Large intestine (tissue), 3 donors: ENCODE measurements at regions not wholly inside any gene's neighbourhood (a gene's known extent, or its start where the extent isn't known, plus 50 kb on each side); places are given as distances from the start of the nearest gene placed in this dataset.

Source experiments
- DNase-seq, 2 donors: peaks; one replicate each; pipeline versions ENCODE4 v3.0.0 to v3.0.0-alpha.2; 2013
- H3K27ac ChIP-seq: one replicate; pipeline ENCODE4 v1.5.1; 2013; ENCODE audit warnings: low read length
- H3K27me3 ChIP-seq: 2 replicates; pipeline ENCODE4 v1.6.1; 2013; ENCODE audit warnings: low read length; ENCODE audit not compliant: control insufficient read depth, insufficient read depth
- H3K36me3 ChIP-seq: 2 replicates; pipeline ENCODE4 v1.6.1; 2013; ENCODE audit warnings: low read length; ENCODE audit not compliant: control insufficient read depth, insufficient read depth
- H3K4me1 ChIP-seq: one replicate; pipeline ENCODE4 v1.6.1; 2013; ENCODE audit warnings: low read length; ENCODE audit not compliant: control insufficient read depth, insufficient read depth
- H3K4me3 ChIP-seq: one replicate; pipeline ENCODE4 v1.5.1; 2013; ENCODE audit warnings: low read length
- H3K9me3 ChIP-seq: one replicate; pipeline ENCODE4 v1.6.1; 2013; ENCODE audit warnings: mild to moderate bottlenecking, low read depth, low read length, moderate library complexity; ENCODE audit not compliant: control insufficient read depth
- WGBS: methylation state at CpG from one replicate; pipeline ENCODE4 v1.1.5; 2013; ENCODE audit warnings: low lambda C conversion rate; ENCODE audit not compliant: insufficient coverage; 5-methylcytosine and 5-hydroxymethylcytosine counted together

GRCh38 chr14:61213920-61214319 lies 67.2 kb downstream of the TMEM30B start:
- H3K9me3 ChIP-seq = no peaks in the 10 kb centered on the region
- WGBS = no CpG with 5 or more reads among the region's 4 CpGs
- H3K27me3 ChIP-seq = peaks cover 4% of the 10 kb centered on the region
- DNase-seq = no peak
- no peak overlapping the region for H3K4me3 ChIP-seq
- H3K27ac ChIP-seq = no peak overlapping the region
- H3K4me1 ChIP-seq = no peaks in the 10 kb centered on the region
- no peaks in the 10 kb centered on the region for H3K36me3 ChIP-seq

DNA sequence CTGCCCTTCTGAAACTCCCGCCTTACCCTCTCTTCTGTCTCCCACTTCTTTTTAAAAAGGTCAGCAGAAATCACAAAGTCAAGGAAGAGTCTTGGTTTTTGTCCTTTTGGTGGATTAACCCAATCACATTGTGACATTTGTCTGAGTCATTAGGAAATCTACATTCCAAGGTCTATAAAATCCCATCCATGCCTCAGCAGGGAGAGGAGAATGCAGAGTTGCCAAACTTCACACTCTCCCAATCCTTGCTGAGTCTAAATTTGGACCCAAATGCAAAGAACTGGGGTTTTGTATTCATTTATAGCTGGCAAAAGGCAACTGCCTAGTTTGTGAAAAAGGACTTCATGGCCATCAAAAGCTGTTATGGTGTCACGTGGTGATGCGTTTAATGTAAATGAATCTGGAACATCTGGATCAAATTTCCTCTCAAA lies 67.9 kb downstream of the TMEM30B start:
- H3K27ac ChIP-seq = no peak overlapping the region

GRCh38 chr14:61212546-61212945 lies 68.6 kb downstream of the TMEM30B start:
- Histone ChIP-seq H3K4me3 (no peak overlapping the region), H3K27ac (no peak overlapping the region), H3K36me3 (no peaks in the 10 kb centered on the region), H3K27me3 (no peaks in the 10 kb centered on the region), H3K4me1 (no peaks in the 10 kb centered on the region), H3K9me3 (no peaks in the 10 kb centered on the region)
- no peak for DNase-seq
- WGBS = no CpG with 5 or more reads among the region's 1 CpG

More for the DNA sequence above, 67.9 kb downstream of the TMEM30B start:
- Histone ChIP-seq H3K4me3 (no peak overlapping the region), H3K4me1 (no peaks in the 10 kb centered on the region), H3K27me3 (no peaks in the 10 kb centered on the region), H3K36me3 (no peaks in the 10 kb centered on the region), H3K9me3 (no peaks in the 10 kb centered on the region)
- no peak for DNase-seq
- no CpG with 5 or more reads among the region's 3 CpGs for WGBS

GRCh38 chr14:61211476-61212255 lies 69.5 kb downstream of the TMEM30B start:
- Histone ChIP-seq H3K27me3 (no peaks in the 10 kb centered on the region), H3K36me3 (no peaks in the 10 kb centered on the region), H3K27ac (no peak overlapping the region), H3K4me3 (no peak overlapping the region), H3K9me3 (no peaks in the 10 kb centered on the region), H3K4me1 (no peaks in the 10 kb centered on the region)
- 81% methylated on average over 5 of the region's 9 CpGs for WGBS
- DNase-seq = no peak

DNA sequence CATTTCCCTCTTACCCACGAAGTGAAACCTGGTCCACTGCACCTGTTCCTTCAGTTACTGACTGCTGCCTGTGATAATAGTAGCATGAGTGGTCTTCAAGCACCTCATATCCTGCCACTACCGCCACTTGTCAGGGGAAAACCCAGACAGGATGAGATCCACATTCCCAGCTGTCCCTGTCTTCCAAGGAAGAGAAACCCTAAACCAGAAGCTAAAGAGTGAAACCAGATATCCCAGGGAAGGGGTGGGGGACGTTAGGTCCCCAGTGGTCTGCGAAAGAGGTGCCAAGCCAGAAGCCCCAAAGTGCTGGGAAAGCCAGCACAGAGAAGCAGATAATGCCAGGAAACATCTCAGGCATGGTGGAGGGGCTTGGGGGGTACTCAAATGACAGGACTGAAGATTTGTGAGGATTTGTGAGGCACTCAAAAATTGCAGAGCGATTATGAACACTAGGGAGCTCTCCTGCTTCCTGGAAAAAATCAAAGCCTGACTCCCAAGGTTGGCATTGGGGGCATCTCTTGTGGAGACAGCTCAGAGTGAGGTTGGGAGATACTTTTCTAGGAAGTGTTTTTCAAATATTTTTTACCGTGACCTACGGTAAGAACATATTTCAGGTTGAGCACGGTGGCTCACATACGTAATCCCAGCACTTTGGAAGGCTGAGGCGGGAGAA lies 77.9 kb downstream of the TMEM30B start:
- Histone ChIP-seq H3K4me1 (no peaks in the 10 kb centered on the region), H3K36me3 (no peaks in the 10 kb centered on the region), H3K27me3 (peaks cover 3% of the 10 kb centered on the region), H3K27ac (no peak overlapping the region), H3K9me3 (no peaks in the 10 kb centered on the region), H3K4me3 (no peak overlapping the region)
- no peak for DNase-seq
- WGBS = 20% methylated on average over 1 of the region's 10 CpGs

- Histone ChIP-seq H3K27ac (no peak overlapping the region), H3K4me3 (no peak overlapping the region), H3K36me3 (no peaks in the 10 kb centered on the region), H3K27me3 (peaks cover 3% of the 10 kb centered on the region), H3K4me1 (no peaks in the 10 kb centered on the region), H3K9me3 (no peaks in the 10 kb centered on the region)
- DNase-seq = no peak
- WGBS = no CpG with 5 or more reads among the region's 3 CpGs
Observed at GRCh38 chr14:61202124-61202523, 79.0 kb downstream of the TMEM30B start.

DNA sequence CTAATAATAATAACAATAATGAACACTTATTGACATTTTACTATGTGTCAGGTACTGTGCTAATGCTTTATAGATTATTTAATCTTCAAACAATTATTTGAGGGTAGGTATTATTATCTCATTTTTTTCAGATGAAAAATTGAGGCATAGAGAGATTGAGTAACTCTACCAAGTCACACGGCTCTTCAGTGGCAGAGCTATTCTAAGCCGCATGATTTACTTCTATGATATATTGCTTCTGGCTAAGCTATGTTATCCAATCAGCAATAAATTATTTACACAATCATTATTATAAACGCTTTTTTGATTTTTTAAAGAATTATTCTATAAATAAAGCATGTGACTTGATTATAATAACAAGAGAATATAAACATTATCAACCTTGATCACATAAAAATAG lies 80.0 kb downstream of the TMEM30B start:
- H3K27me3 ChIP-seq = peaks cover 3% of the 10 kb centered on the region

GRCh38 chr14:61197416-61197815 lies 83.7 kb downstream of the TMEM30B start:
- WGBS = no CpG with 5 or more reads among the region's 4 CpGs
- no peaks in the 10 kb centered on the region for H3K9me3 ChIP-seq
- no peak overlapping the region for H3K4me3 ChIP-seq
- no peak for DNase-seq
- no peaks in the 10 kb centered on the region for H3K4me1 ChIP-seq
- no peak overlapping the region for H3K27ac ChIP-seq
- peaks cover 5% of the 10 kb centered on the region for H3K27me3 ChIP-seq
- no peaks in the 10 kb centered on the region for H3K36me3 ChIP-seq

More for the DNA sequence above, 80.0 kb downstream of the TMEM30B start:
- Histone ChIP-seq H3K27ac (no peak overlapping the region), H3K9me3 (no peaks in the 10 kb centered on the region), H3K4me3 (no peak overlapping the region), H3K36me3 (no peaks in the 10 kb centered on the region), H3K4me1 (no peaks in the 10 kb centered on the region)
- DNase-seq = no peak
- WGBS = 67% methylated on average over 1 of the region's 3 CpGs

- H3K4me3 ChIP-seq = no peak overlapping the region
- no peaks in the 10 kb centered on the region for H3K4me1 ChIP-seq
- peaks cover 5% of the 10 kb centered on the region for H3K27me3 ChIP-seq
- H3K36me3 ChIP-seq = no peaks in the 10 kb centered on the region
- no peak for DNase-seq
- H3K27ac ChIP-seq = no peak overlapping the region
- no peaks in the 10 kb centered on the region for H3K9me3 ChIP-seq
- WGBS = no CpG with 5 or more reads among the region's 3 CpGs
Observed at GRCh38 chr14:61196792-61197191, 84.3 kb downstream of the TMEM30B start.

GRCh38 chr14:61196034-61196433 lies 85.1 kb downstream of the TMEM30B start:
- Histone ChIP-seq H3K9me3 (no peaks in the 10 kb centered on the region), H3K4me1 (no peaks in the 10 kb centered on the region), H3K27ac (no peak overlapping the region), H3K27me3 (peaks cover 8% of the 10 kb centered on the region), H3K4me3 (no peak overlapping the region), H3K36me3 (no peaks in the 10 kb centered on the region)
- DNase-seq = no peak
- 60% methylated on average over 1 of the region's 2 CpGs for WGBS
